ENCODE measurements at regions not wholly inside any gene's neighbourhood (a gene's known extent, or its start where the extent isn't known, plus 50 kb on each side); places are given as distances from the start of the nearest gene placed in this dataset.

- DNase-seq (ENCODE audit: low spot score) = no peak
- H3K4me3 ChIP-seq (ENCODE audit: low read depth in 1 of 3, low read length in 3 of 3) = no peak overlapping the region
- H3K27me3 ChIP-seq (ENCODE audit: control insufficient read depth in 4 of 4, insufficient read depth in 4 of 4, low read length in 3 of 4) = no peaks in the 10 kb centered on the region
- 56% methylated on average over 3 of the region's 3 CpGs for WGBS
- no peaks in the 10 kb centered on the region for H3K4me1 ChIP-seq (ENCODE audit: control insufficient read depth in 4 of 4, insufficient read depth in 4 of 4, low read length in 3 of 4)
- peaks cover 0 to 3% (median 1%) of the 10 kb centered on the region in 4 donors for H3K9me3 ChIP-seq (ENCODE audit: control insufficient read depth in 4 of 4, low read length in 3 of 4)
- no peak overlapping the region for H3K27ac ChIP-seq (ENCODE audit: low read depth in 1 of 2, low read length in 2 of 2)
- TF ChIP-seq CTCF (IDR thresholded peaks at IDR 0.05; ENCODE audit: low read depth, low read length, missing input control) (no peak), JUND (IDR thresholded peaks at IDR 0.05) (no peak), YY1 (IDR thresholded peaks at IDR 0.05) (no peak), RXRA (IDR thresholded peaks at IDR 0.05) (no peak), MAX (IDR thresholded peaks at IDR 0.05) (no peak), EGR1 (IDR thresholded peaks at IDR 0.05; ENCODE audit: low read depth in 2 of 2) (no peak), GABPA (IDR thresholded peaks at IDR 0.05 in 1 of 2, conservative IDR thresholded peaks at IDR 0.05 in 1 of 2) (no peak), RAD21 (IDR thresholded peaks at IDR 0.05) (no peak), NR2F2 (IDR thresholded peaks at IDR 0.05) (no peak)
- TF ChIP-seq, protein P1, sequence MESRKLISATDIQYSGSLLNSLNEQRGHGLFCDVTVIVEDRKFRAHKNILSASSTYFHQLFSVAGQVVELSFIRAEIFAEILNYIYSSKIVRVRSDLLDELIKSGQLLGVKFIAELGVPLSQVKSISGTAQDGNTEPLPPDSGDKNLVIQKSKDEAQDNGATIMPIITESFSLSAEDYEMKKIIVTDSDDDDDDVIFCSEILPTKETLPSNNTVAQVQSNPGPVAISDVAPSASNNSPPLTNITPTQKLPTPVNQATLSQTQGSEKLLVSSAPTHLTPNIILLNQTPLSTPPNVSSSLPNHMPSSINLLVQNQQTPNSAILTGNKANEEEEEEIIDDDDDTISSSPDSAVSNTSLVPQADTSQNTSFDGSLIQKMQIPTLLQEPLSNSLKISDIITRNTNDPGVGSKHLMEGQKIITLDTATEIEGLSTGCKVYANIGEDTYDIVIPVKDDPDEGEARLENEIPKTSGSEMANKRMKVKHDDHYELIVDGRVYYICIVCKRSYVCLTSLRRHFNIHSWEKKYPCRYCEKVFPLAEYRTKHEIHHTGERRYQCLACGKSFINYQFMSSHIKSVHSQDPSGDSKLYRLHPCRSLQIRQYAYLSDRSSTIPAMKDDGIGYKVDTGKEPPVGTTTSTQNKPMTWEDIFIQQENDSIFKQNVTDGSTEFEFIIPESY (IDR thresholded peaks at IDR 0.05) = no peak
- TF ChIP-seq, protein P2, sequence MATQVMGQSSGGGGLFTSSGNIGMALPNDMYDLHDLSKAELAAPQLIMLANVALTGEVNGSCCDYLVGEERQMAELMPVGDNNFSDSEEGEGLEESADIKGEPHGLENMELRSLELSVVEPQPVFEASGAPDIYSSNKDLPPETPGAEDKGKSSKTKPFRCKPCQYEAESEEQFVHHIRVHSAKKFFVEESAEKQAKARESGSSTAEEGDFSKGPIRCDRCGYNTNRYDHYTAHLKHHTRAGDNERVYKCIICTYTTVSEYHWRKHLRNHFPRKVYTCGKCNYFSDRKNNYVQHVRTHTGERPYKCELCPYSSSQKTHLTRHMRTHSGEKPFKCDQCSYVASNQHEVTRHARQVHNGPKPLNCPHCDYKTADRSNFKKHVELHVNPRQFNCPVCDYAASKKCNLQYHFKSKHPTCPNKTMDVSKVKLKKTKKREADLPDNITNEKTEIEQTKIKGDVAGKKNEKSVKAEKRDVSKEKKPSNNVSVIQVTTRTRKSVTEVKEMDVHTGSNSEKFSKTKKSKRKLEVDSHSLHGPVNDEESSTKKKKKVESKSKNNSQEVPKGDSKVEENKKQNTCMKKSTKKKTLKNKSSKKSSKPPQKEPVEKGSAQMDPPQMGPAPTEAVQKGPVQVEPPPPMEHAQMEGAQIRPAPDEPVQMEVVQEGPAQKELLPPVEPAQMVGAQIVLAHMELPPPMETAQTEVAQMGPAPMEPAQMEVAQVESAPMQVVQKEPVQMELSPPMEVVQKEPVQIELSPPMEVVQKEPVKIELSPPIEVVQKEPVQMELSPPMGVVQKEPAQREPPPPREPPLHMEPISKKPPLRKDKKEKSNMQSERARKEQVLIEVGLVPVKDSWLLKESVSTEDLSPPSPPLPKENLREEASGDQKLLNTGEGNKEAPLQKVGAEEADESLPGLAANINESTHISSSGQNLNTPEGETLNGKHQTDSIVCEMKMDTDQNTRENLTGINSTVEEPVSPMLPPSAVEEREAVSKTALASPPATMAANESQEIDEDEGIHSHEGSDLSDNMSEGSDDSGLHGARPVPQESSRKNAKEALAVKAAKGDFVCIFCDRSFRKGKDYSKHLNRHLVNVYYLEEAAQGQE (IDR thresholded peaks at IDR 0.05) = no peak
- no peak overlapping the region for H3K9ac ChIP-seq (ENCODE audit: low read depth in 1 of 2, low read length in 2 of 2)
- no peaks in the 10 kb centered on the region for H3K36me3 ChIP-seq (ENCODE audit: control insufficient read depth in 4 of 4, insufficient read depth in 3 of 4, low read depth in 1 of 4, low read length in 3 of 4)
Observed at GRCh38 chr1:105000793-105001192, 1251.1 kb downstream of the AMY1C start.

DNA sequence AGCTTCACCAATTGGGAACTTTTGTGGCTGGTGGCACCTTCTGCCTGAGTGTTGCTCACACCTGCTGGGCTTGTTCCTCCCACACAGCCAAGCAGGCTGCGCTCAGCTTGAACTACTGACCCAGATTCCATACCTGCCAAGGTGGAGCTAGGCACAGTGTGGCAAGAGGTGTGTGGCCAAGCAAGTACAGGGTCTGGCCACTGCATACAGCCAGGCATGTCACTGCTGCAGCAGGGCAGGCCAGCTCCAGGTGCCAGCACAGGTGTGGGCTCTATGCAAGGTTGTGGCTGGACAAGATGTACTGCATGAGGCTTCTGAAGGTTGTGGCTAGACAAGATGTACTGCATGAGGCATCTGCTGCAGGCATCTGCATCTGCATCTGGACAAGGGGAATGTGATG, 1254.8 kb downstream of the AMY1C start:
- Histone ChIP-seq H3K36me3 (ENCODE audit: control insufficient read depth in 4 of 4, insufficient read depth in 3 of 4, low read depth in 1 of 4, low read length in 3 of 4) (no peaks in the 10 kb centered on the region), H3K27ac (ENCODE audit: low read depth in 1 of 2, low read length in 2 of 2) (no peak overlapping the region), H3K27me3 (ENCODE audit: control insufficient read depth in 4 of 4, insufficient read depth in 4 of 4, low read length in 3 of 4) (no peaks in the 10 kb centered on the region), H3K4me3 (ENCODE audit: low read depth in 1 of 3, low read length in 3 of 3) (no peak overlapping the region), H3K9ac (ENCODE audit: low read depth in 1 of 2, low read length in 2 of 2) (no peak overlapping the region), H3K4me1 (ENCODE audit: control insufficient read depth in 4 of 4, insufficient read depth in 4 of 4, low read length in 3 of 4) (no peaks in the 10 kb centered on the region), H3K9me3 (ENCODE audit: control insufficient read depth in 4 of 4, low read length in 3 of 4) (peaks cover 0 to 3% (median 1%) of the 10 kb centered on the region in 4 donors)
- TF ChIP-seq CTCF (IDR thresholded peaks at IDR 0.05; ENCODE audit: low read depth, low read length, missing input control) = no peak
- TF ChIP-seq RAD21 (IDR thresholded peaks at IDR 0.05) = no peak
- TF ChIP-seq GABPA (IDR thresholded peaks at IDR 0.05 in 1 of 2, conservative IDR thresholded peaks at IDR 0.05 in 1 of 2) = no peak
- no peak for TF ChIP-seq FOXA1 (IDR thresholded peaks at IDR 0.05)
- TF ChIP-seq HNF4A (conservative IDR thresholded peaks at IDR 0.05) = no peak
- 82% methylated on average over 1 of the region's 1 CpG for WGBS
- no peak for DNase-seq (ENCODE audit: low spot score)

Measured in liver (tissue), 8 donors.